ENCODE measurements at regions not wholly inside any gene's neighbourhood (a gene's known extent, or its start where the extent isn't known, plus 50 kb on each side); places are given as distances from the start of the nearest gene placed in this dataset.

DNA sequence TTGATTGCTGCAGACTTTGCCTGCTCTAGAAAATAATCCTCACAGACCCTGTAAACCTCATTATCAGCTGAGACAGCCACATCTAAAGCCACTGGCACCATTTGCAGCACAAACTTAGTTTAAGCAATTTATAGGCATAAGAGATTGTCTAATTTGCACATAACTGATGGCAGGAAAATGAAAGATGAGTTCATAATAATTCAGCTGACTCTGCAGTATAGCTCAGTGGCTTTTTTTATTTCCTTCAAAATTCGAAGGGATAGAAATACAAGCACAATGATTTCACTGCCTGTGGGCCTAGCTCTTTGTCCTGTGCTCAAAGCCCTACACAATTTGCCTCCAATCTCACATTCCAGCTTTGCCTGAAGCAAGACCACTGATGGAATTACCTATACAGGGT lies 341.2 kb downstream of the RAD51AP2 start:
- TF ChIP-seq, protein P1, sequence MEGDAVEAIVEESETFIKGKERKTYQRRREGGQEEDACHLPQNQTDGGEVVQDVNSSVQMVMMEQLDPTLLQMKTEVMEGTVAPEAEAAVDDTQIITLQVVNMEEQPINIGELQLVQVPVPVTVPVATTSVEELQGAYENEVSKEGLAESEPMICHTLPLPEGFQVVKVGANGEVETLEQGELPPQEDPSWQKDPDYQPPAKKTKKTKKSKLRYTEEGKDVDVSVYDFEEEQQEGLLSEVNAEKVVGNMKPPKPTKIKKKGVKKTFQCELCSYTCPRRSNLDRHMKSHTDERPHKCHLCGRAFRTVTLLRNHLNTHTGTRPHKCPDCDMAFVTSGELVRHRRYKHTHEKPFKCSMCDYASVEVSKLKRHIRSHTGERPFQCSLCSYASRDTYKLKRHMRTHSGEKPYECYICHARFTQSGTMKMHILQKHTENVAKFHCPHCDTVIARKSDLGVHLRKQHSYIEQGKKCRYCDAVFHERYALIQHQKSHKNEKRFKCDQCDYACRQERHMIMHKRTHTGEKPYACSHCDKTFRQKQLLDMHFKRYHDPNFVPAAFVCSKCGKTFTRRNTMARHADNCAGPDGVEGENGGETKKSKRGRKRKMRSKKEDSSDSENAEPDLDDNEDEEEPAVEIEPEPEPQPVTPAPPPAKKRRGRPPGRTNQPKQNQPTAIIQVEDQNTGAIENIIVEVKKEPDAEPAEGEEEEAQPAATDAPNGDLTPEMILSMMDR (IDR thresholded peaks at IDR 0.05) = no peak
- TF ChIP-seq POLR2A (IDR thresholded peaks at IDR 0.05) = no peak

Data from testis (tissue), 2 donors.